SK-N-SH (cell line): ENCODE measurements at regions not wholly inside any gene's neighbourhood (a gene's known extent, or its start where the extent isn't known, plus 50 kb on each side); places are given as distances from the start of the nearest gene placed in this dataset.

Experiments
- CTCF ChIA-PET: fragments of 300-600, 350-600 bp; formaldehyde crosslinking; extraction: SDS; loops from one replicate; lab custom pipeline; 2021; lab: Yijun Ruan, JAX
- POLR2A ChIA-PET: fragments of 350-600 bp; sonication (Branson Sonifier 250); formaldehyde crosslinking; extraction: SDS; loops from one replicate; lab custom pipeline; 2020; ENCODE audit warnings: antibody characterized with exemption, inconsistent platforms; lab: Yijun Ruan, JAX
- DNase-seq: peaks from one replicate; pipeline ENCODE4 v3.0.0; 2012
- H2AFZ ChIP-seq: fragments of 200-600 bp; sonication (generic); 2 replicates; pipeline ENCODE4 v1.8.1; 2016; ENCODE audit warnings: antibody characterized with exemption, mild to moderate bottlenecking, low read depth
- H3F3A ChIP-seq: fragments of 200-600 bp; sonication (generic); replicated peaks from 2 replicates; pipeline ENCODE3; 2016; ENCODE audit warnings: antibody characterized with exemption, mild to moderate bottlenecking; ENCODE audit not compliant: insufficient read depth
- H3K27ac ChIP-seq, 2 experiments: fragments of 200-500 bp in 1 of 2; fragments of 200-600 bp in 1 of 2; sonication (Bioruptor generic) in 1 of 2; sonication (generic), shearing (Covaris generic) in 1 of 2; 2 replicates each; pipeline versions ENCODE4 v1.5.1 to v1.6.1; 2014 to 2016; ENCODE audit warnings: low read depth in 2 of 2, inconsistent platforms in 1 of 2, low read length in 1 of 2, mild to moderate bottlenecking in 1 of 2, mixed read lengths in 1 of 2
- H3K27me3 ChIP-seq: fragments of 200-600 bp; sonication (generic), shearing (Covaris generic); 2 replicates; pipeline ENCODE4 v1.6.1; 2016; ENCODE audit warnings: mixed run types; ENCODE audit not compliant: insufficient read depth
- H3K36me3 ChIP-seq, 2 experiments: fragments of 200-500 bp in 1 of 2; fragments of 200-600 bp in 1 of 2; sonication (Bioruptor generic) in 1 of 2; sonication (generic) in 1 of 2; replicated peaks in 1 of 2; 2 replicates each; pipeline versions ENCODE3 to v1.5.1; 2014 to 2016; ENCODE audit warnings: low read length in 1 of 2, mild to moderate bottlenecking in 1 of 2; ENCODE audit not compliant: insufficient read depth in 2 of 2, control insufficient read depth in 1 of 2
- H3K4me1 ChIP-seq, 2 experiments: fragments of 200-500 bp in 1 of 2; fragments of 200-600 bp in 1 of 2; sonication (Bioruptor generic) in 1 of 2; sonication (generic), shearing (Covaris generic) in 1 of 2; 2 replicates each; pipeline versions ENCODE4 v1.5.1 to v1.6.1; 2014 to 2016; ENCODE audit warnings: low read depth in 1 of 2, low read length in 1 of 2, mixed run types in 1 of 2; ENCODE audit not compliant: insufficient read depth in 2 of 2, control insufficient read depth in 1 of 2
- H3K4me2 ChIP-seq: fragments of 200-600 bp; sonication (generic), shearing (Covaris generic); 2 replicates; pipeline ENCODE4 v1.6.1; 2017; ENCODE audit warnings: mixed run types
- H3K4me3 ChIP-seq, 2 experiments: fragments of 200-500 bp in 1 of 2; fragments of 200-600 bp in 1 of 2; sonication (Bioruptor generic) in 1 of 2; sonication (generic), shearing (Covaris generic) in 1 of 2; 2 replicates each; pipeline versions ENCODE4 v1.5.1 to v1.8.1; 2014 to 2016; ENCODE audit warnings: low read depth in 2 of 2, inconsistent platforms in 1 of 2, low read length in 1 of 2, mild to moderate bottlenecking in 1 of 2, mixed read lengths in 1 of 2, moderate library complexity in 1 of 2
- H3K79me2 ChIP-seq: fragments of 200-600 bp; sonication (generic); 2 replicates; pipeline ENCODE4 v1.8.1; 2017; ENCODE audit warnings: mild to moderate bottlenecking; ENCODE audit not compliant: insufficient read depth
- H3K9ac ChIP-seq: fragments of 200-600 bp; sonication (generic); 2 replicates; pipeline ENCODE4 v1.6.1; 2017; ENCODE audit warnings: mixed run types
- H3K9me2 ChIP-seq: fragments of 200-600 bp; sonication (generic); 2 replicates; pipeline ENCODE4 v1.6.1; 2017; ENCODE audit warnings: mixed run types
- H3K9me3 ChIP-seq: fragments of 200-600 bp; sonication (generic); 2 replicates; pipeline ENCODE4 v1.6.1; 2017; ENCODE audit warnings: mixed run types, mild to moderate bottlenecking, moderate library complexity
- H4K20me1 ChIP-seq: fragments of 200-600 bp; sonication (generic); 2 replicates; pipeline ENCODE4 v1.6.1; 2017; ENCODE audit warnings: mild to moderate bottlenecking, mixed run types; ENCODE audit not compliant: insufficient read depth
- CHD2 ChIP-seq: fragments of 150-350 bp; IDR thresholded peaks from 2 replicates; pipeline ENCODE4 v1.6.1; 2018; ENCODE audit warnings: low read length; ENCODE audit not compliant: partially characterized antibody
- GABPA ChIP-seq: IDR thresholded peaks from 2 replicates; pipeline ENCODE4 v1.4.0; 2012; ENCODE audit warnings: low read depth, mild to moderate bottlenecking
- MEF2A ChIP-seq: IDR thresholded peaks from 2 replicates; pipeline ENCODE4 v1.4.0; 2012; ENCODE audit warnings: low read depth, borderline replicate concordance
- NFIC ChIP-seq: IDR thresholded peaks from 2 replicates; pipeline ENCODE4 v1.4.0; 2012; ENCODE audit warnings: borderline replicate concordance
- SMC3 ChIP-seq: IDR thresholded peaks from 2 replicates; pipeline ENCODE4 v1.6.1; 2012; ENCODE audit warnings: low read depth, low read length, improper control_type of control experiment
- TAF1 ChIP-seq: IDR thresholded peaks from 2 replicates; pipeline ENCODE4 v1.6.1; 2012; ENCODE audit warnings: low read depth, mild to moderate bottlenecking, low read length, moderate library complexity, borderline replicate concordance
- TCF12 ChIP-seq: IDR thresholded peaks from 2 replicates; pipeline ENCODE4 v1.4.0; 2012
- TEAD4 ChIP-seq: IDR thresholded peaks from 2 replicates; pipeline ENCODE4 v1.4.0; 2012; ENCODE audit warnings: mild to moderate bottlenecking, borderline replicate concordance; ENCODE audit not compliant: insufficient read depth
- ZBTB33 ChIP-seq: IDR thresholded peaks from 2 replicates; pipeline ENCODE4 v1.4.0; 2012; ENCODE audit warnings: low read depth, borderline replicate concordance
- WGBS: methylation state at CpG from one replicate; pipeline ENCODE4 v1.1.6; 2017; ENCODE audit warnings: low lambda C conversion rate; 5-methylcytosine and 5-hydroxymethylcytosine counted together
- TF ChIP-seq, protein P1 (sequence below): IDR thresholded peaks from 2 replicates; pipeline ENCODE4 v1.6.1; 2012; ENCODE audit warnings: mild to moderate bottlenecking, low read depth, low read length, moderate library complexity

DNA sequence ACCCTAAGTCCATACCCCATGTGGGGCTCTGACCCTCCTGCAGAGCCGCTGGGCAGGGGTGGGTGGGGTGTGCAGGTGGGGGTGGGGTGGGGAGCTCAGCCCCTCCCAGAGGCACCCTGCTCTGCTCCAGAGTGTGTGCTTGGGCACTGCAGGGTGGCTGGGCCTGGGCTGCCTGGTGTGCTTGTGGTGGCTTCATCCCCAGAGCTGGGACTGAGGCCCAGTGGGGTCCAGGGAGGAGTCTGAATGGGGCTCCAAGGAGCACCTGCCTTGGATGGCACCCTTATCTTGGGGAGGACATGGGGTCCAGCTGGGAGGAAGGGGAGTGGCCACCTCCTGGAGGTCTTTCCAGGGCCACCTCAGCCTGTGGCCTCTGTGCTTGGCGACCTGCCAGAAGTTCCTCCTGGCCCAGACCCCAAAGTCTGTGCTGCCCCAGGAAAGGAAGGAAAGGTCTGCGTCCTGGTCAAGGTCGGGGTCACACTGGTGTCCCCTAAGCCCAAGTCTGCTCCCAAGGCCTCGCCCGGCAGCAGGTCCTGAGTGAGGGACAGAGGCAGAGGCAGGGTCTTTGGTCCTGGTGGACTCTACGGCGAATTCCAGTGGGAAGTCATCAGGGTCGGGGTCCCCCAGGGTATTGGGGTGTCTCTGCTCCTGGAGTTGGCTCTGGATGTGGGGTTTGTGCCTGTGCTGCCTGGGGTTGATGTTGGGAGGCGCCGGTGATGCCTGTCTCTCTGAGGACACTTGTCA lies 373.4 kb downstream of the TMEM121 start (continued):
- TF ChIP-seq SMC3 (no peak), GABPA (no peak), NFIC (no peak), TCF12 (no peak), TEAD4 (no peak), TAF1 (no peak), CHD2 (no peak)
- TF ChIP-seq, protein P1, sequence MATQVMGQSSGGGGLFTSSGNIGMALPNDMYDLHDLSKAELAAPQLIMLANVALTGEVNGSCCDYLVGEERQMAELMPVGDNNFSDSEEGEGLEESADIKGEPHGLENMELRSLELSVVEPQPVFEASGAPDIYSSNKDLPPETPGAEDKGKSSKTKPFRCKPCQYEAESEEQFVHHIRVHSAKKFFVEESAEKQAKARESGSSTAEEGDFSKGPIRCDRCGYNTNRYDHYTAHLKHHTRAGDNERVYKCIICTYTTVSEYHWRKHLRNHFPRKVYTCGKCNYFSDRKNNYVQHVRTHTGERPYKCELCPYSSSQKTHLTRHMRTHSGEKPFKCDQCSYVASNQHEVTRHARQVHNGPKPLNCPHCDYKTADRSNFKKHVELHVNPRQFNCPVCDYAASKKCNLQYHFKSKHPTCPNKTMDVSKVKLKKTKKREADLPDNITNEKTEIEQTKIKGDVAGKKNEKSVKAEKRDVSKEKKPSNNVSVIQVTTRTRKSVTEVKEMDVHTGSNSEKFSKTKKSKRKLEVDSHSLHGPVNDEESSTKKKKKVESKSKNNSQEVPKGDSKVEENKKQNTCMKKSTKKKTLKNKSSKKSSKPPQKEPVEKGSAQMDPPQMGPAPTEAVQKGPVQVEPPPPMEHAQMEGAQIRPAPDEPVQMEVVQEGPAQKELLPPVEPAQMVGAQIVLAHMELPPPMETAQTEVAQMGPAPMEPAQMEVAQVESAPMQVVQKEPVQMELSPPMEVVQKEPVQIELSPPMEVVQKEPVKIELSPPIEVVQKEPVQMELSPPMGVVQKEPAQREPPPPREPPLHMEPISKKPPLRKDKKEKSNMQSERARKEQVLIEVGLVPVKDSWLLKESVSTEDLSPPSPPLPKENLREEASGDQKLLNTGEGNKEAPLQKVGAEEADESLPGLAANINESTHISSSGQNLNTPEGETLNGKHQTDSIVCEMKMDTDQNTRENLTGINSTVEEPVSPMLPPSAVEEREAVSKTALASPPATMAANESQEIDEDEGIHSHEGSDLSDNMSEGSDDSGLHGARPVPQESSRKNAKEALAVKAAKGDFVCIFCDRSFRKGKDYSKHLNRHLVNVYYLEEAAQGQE: no peak

DNA sequence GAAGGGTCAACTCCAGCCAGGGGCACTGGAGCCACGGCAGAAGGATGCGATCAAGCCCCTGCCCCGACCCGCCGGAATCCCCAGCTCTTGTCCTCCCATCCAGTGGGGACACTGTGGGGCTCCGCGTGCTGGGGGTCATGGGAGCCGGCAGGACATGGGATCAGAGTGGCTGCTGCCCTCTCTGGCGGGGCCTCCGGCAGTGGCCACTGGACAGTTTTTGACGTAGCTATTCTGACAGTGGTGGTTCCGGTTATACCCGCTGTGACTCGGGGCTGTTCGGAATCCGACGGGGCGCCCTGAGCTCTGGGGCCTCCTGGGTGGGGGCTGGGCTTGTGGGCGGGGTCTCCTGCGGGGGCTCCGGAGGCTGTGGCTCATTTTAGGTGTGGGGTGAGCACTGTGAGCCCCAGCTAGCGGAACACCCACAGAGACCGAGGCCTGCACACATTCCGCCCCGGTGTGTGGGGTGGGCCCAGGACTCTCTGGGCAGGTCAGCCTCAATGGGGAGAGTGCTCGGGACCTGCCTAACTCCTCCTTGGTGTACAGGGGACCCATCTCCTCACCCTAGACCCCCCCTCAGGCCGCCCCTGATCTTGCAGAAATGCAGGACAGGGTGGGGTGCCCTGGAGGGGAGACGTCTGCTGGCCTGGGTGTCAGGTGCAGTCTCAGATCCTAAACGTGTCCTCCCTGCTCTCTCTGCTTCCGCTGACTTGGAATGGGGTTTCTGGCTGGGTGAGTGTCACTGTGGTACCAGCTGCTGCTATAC lies 374.2 kb downstream of the TMEM121 start:
- H2AFZ ChIP-seq: no peak overlapping the region
- H3K79me2 ChIP-seq: no peaks in the 10 kb centered on the region
- H3K4me1 ChIP-seq: peaks cover 0 to 64% of the 10 kb centered on the region in 2 experiments; a peak in 1 of 4 replicates
- no peak overlapping the region for H3K9ac ChIP-seq
- H3K4me3 ChIP-seq: no peak overlapping the region; a peak in 1 of 4 replicates
- no peaks in the 10 kb centered on the region for H3K36me3 ChIP-seq
- H4K20me1 ChIP-seq: no peaks in the 10 kb centered on the region
- DNase-seq: no peak
- H3K27ac ChIP-seq: peak overlapping the region in 1 of 2 experiments; percentile 90; a peak in 2 of 4 replicates
- 62% methylated on average over 4 of the region's 30 CpGs for WGBS
- no peak overlapping the region for H3K4me2 ChIP-seq
- H3F3A ChIP-seq: no peaks in the 10 kb centered on the region
- H3K27me3 ChIP-seq: no peaks in the 10 kb centered on the region
- POLR2A ChIA-PET: no interaction called here
- no peaks in the 10 kb centered on the region for H3K9me2 ChIP-seq
- TF ChIP-seq GABPA: no peak
- TF ChIP-seq ZBTB33: no peak
- no peak for TF ChIP-seq MEF2A
- CTCF ChIA-PET: no interaction called here
- H3K9me3 ChIP-seq: no peaks in the 10 kb centered on the region
